Keratinocyte (primary cell): ENCODE measurements at regions not wholly inside any gene's neighbourhood (a gene's known extent, or its start where the extent isn't known, plus 50 kb on each side); places are given as distances from the start of the nearest gene placed in this dataset.
"Not testable (repeated sequence)": the region's sequence is repeated elsewhere in the genome, so short reads cannot be mapped to it uniquely, and the experiment has no call there.

Experiments used
- CTCF ChIP-seq, 3 experiments: IDR thresholded peaks in 1 of 3; conservative IDR thresholded peaks in 1 of 3; optimal IDR thresholded peaks in 1 of 3; 2 replicates in 2 of 3; 3 replicates in 1 of 3; pipeline versions ENCODE3 to v1.5.1; 2011; ENCODE audit warnings: low read length in 3 of 3, mild to moderate bottlenecking in 3 of 3, moderate library complexity in 2 of 3, control low read depth in 1 of 3, inconsistent platforms in 1 of 3; ENCODE audit not compliant: insufficient read depth in 2 of 3; ENCODE audit errors: extremely low read depth in 1 of 3
- EZH2 ChIP-seq: IDR thresholded peaks from one replicate; pipeline ENCODE4 v1.6.1; 2012; ENCODE audit warnings: inconsistent platforms, mild to moderate bottlenecking, low read length, moderate library complexity

GRCh38 chr1:61543498-61543897 lies 181.4 kb downstream of the TM2D1 start:
- TF ChIP-seq EZH2; CTCF (optimal IDR thresholded peaks at IDR 0.05 in 1 of 3, IDR thresholded peaks at IDR 0.05 in 1 of 3, conservative IDR thresholded peaks at IDR 0.05 in 1 of 3; ENCODE audit: extremely low read depth in 1 of 3, insufficient read depth in 2 of 3, low read length in 3 of 3): not testable (repeated sequence)
